Non-pigmented ciliary epithelial cell (primary cell): ENCODE measurements at regions not wholly inside any gene's neighbourhood (a gene's known extent, or its start where the extent isn't known, plus 50 kb on each side); places are given as distances from the start of the nearest gene placed in this dataset.

Experiments
- DNase-seq: peaks from one replicate; pipeline ENCODE4 v3.0.0-alpha.2; 2010; ENCODE audit warnings: low read depth

DNA sequence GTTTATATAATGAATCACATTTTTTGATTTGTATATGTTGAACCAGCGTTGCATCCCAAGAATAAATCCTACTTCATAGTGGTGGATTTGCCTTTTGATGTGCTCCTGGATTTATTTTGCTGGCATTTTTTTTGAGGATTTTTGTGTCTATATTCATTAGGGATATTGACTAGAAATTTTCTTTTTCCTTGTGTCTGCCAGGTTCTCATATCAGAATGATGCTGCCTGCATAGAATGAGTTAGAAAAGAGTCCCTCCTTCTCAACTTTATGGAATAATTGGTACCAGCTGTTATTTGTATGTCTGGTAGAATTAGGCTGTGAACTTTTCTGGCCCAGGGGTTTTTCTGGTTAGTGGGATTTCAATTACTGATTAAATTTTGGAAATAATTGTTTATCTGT is 457.4 kb upstream of the DSEL start:
- no peak for DNase-seq

DNA sequence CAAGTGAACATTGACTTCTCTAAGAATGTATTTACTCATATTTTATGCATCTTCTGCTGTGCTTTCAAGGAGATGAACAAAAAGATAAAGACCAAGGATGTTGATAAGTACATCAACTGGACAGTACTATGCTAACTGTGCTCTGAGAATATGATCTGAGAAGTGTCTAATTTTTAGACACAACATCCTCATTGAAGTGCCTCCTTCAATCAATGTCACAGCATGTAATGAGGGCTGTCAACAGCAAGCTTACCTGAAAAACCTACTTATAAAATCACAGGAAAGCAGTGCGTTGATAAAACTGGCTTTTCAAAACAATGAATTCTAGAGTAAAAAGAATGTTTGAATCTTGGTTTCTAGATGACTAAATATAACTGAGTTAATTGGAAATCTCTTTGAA is 452.9 kb upstream of the DSEL start:
- no peak for DNase-seq

DNA sequence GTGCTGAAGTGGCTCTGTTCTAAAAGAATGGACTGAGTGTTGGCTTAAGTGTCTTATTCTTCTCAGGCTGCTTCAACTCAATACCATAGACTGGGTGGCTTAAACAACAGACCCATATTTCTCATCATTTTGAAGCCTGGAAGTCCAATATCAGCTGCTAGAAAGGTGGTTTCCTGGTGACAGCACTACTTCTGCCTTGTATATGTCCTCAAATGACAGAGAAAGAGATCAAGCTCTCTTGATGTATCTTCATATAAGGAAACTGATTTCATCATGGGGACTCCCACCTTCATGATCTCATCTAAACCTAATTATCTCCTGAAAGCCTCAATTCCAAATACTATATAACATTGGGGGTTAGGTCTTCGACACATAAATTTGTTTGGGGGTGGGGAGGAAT is 449.7 kb upstream of the DSEL start:
- no peak for DNase-seq

DNA sequence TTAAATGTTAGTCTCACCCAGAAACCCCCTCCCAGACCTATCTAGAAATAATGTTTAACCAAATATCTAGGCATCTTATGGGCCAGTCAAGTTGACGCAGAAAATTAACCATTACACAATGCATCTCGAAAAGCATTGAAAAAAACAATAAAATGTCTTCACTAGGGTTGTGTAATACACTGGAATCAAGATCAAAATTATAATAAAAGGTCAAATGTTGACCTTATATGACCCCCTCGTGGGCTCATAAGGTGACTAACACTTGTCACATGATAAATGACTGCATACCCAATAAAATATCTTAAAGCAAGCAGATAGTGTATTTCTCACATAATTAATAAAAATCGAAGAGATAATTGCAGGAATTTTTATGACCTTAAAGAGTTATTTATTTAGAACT is 447.9 kb upstream of the DSEL start:
- no peak for DNase-seq

DNA sequence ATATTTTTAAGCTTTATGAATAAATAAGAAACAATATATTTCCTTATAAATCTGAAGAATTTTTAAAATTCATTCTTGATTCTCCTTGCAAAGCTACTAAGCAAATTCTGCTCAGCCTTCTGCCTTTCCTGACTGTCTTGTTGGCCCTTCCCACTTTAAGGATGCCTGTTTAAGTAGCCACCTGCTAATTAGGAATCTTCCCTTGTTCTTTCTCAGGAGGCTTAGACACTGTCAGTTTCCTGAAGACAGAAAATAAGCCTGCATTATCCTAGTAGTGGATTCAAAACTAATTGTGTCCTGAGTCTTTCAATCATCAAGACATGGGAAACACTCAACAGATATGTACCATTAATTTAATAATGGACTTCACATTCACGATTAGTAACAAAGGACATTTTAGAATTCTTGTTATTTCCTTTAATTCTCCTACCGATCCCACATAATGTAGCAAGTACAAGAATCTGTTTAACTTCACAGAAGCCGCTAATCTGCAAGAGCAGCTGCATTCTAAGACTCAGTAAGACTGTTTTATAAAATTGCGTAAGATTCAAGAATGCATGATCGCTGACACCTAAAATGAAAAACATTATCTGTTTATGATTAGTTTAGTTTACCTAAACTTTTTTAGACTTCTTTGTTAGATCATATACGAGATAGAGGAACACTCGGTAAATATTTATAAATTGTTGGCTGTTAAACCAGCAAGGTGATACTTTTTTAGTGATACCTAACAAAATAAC is 445.4 kb upstream of the DSEL start:
- DNase-seq, result no peak

DNA sequence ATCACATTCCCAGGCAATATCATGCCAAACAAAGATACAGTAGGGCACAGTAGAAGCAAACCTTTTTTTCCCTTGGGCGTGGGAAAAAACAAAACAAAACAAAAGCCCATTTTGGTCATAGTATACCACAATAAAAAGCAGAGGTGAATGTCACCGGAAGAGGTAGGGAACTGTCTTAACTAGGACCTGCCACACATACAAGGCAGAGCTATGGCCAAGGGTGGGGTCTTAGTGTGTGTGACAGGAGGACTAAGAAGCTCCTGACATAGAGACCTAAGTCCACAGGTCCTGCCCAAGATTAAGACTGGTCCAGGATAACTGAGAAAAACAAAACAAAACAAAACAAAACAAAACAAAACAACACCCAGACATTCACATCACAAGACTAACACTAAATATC is 441.2 kb upstream of the DSEL start:
- no peak for DNase-seq

DNA sequence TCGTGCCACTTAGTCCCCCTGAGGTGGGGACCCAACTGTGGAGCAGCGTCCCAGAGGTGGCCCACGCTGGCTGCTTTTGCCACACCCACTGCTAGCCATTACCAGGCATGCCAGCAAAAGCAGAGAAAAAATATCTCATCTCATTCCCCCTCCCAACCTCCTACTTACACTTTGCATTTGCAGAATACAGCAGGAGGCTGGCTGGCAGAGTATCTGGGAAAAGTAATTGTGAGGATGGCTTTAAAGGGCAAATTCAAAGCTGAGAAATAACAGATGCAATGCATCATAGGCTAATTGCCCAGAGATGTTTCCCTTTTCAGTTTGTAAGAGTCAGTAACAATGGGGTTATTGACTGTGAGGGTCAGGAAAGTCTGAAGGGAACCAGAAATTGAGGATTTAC is 438.1 kb upstream of the DSEL start:
- DNase-seq, result no peak

DNA sequence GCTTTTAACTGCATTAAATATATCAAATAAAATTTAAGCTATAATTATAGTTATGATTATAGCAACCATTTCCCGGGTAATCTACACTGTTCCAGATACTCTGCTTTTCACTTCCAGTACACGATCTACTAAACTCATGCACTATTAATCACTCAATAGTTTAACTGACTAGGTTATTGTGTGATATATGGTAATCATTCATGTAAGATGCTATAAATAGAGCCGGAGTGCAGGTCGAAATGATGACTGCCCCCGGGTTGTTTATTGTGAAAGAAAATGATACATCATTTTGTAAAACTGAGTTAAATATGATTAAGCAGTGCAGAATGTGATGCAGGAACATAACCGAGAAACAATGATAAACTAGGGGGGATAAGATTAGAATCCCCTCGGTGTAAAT is 434.6 kb upstream of the DSEL start:
- no peak for DNase-seq

DNA sequence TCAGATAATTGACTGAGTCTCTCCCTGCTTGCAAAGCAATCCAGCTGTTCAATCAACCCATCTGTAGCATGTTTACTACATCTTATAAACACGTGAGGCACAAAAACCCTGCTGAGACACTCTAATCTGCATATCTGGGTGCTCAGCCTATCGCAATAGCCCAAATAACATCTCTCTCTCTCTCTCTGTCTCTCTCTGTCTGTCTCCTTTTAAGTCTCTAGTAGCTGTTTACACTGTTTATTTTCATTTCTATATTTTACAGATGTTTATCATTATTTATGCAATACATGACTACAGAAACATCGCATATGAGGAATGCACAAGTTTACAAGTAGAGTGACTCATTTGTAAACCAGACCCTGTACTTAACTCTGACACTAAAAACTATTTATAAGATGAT is 422.1 kb upstream of the DSEL start:
- no peak for DNase-seq

DNA sequence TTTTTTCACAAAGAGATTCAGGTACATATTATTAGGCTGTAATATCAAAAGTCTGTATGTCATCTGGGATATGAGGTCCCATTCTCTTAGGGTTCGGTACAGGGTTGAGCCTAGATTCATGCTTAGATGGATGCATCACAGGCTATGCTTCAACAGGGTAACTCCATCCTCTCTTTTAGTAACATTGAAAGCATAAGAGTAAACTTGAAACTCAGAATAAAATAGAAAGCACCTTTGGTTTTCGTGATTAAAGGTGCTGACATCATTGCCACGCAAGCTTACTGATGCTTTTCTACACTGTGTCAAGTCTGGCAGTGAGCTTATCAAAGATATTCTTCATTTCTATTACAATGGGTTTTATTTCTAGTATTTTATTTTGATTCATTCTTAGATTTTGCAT is 419.1 kb upstream of the DSEL start:
- no peak for DNase-seq

DNA sequence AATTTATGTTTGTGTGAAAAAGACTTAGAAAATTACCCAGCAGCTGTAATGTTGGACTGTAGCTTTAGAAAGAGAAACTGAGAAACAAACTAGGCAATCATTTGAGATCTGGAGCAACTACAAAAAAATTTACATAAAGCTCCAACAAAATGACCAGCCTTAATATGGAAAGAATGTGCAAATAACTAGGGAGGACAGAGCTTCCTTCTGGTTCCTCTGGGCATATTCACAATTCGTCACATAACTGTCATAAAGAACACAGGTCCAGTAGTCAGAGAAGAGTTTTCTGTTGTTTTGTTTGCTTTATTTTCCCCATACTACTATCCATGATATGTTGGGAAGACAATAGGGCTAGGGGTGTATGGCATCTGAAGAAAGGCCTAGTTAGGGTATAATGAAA is 416.8 kb upstream of the DSEL start:
- DNase-seq, result no peak

DNA sequence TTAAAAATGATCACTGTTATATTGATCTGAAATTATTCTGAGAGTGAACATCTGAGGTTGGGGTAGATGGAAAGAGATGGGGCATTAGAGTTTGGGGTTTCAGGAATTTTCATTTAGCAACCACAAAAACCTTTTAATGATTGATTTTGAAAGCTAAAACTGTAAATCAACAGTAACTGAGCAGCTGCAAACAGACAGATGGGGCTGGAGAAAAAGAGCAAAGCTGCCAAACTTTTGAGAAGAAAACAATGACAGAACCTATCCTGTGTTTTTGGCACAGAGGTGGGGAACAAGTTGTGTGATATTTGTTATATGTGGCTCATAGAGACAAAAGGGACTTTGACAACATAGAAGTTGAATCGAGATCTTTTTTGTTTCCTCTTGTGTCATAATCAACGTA is 415.8 kb upstream of the DSEL start:
- no peak for DNase-seq

DNA sequence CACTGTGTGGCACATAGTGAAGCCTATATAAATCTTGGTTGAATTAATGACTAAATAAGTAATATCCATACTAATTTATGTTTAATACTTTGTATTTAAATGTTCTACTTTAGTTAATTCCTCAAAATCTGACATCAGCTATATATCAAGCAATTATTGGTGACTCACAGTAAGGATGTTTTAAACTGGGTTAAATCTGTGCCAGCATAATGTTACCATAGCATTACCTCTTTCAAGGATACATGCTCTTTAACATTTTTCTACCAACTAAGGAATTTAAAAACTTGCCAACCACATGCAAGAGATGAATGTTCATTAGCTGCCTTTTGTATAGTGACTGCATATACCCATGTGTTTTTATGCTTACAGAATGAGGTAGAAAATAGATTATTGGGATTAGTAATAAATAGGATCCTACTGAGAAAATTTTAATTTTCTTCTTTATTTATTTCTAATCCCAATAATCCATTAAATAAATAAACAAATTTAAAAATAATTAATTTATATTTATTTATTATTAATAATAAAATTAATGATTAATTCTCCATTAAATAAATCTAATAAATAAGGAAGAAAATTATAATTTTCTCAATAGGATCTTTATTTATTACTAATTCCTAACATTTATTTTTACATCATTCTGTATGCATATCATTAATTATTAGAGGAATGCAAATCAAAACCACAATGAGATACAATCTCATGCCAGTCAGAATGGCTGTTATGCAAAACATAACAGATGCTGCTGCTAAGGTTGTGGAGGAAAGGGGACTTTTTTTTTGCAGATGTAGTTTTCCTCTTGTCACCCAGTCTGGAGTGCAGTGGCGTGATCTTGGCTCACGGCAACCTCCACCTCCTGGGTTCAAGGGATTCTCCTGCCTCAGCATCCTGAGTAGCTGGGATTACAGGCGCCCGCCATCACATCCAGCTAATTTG is 410.7 kb upstream of the DSEL start:
- DNase-seq, result no peak

DNA sequence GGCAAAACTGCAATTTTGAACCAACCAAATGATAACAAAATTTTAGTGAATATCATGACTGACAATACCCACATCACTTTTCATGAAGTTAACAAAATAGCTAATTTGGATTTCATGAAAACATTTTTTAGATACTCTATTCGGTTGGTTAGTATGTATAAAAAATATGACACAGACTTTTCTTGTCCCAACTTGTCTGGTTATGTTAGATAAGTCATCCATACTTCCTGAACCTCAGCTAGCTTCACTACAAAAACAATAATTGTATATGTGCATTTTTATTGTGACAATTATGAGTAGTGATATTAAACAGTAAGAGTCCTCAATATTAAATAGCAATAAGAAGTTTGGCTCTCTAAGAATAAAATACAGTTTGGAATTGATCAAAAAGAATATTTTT is 408.1 kb upstream of the DSEL start:
- DNase-seq, result no peak

DNA sequence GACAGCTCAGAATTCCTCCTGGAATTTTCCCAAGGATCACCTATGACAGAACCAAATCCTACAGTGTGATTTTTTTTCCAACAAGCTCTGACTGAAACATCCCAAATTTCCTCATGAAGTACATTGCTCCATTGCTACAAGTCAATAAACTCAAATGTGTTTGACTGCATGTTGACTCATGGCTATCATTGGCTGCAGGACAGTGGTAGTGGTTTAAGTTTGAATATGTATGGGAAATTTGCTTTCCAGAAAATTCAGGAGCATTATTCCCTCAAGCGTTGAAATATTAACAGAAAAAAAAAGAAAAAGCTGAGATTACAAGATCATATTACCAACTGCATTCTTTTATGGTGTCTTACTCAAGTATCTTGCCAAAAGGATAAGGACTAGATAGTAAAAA is 402.8 kb upstream of the DSEL start:
- no peak for DNase-seq

DNA sequence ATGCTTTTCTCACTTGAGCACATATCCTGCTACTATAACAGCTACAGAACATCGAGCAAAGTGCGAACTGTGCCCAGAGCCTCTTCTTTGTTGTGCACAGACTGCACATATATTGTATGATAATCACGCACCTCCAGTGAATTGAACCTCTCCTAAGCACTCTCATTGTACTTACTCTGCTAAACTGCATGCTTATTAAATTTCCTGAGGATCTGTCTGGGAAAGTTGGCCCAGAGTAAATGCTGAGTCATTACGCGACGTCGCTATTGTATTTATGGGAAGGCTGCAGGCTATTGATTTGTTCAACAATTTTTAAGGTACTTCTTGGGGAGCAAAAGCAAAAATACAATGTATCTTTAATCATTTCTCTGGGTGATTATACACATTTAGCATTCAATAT is 399.6 kb upstream of the DSEL start:
- no peak for DNase-seq

DNA sequence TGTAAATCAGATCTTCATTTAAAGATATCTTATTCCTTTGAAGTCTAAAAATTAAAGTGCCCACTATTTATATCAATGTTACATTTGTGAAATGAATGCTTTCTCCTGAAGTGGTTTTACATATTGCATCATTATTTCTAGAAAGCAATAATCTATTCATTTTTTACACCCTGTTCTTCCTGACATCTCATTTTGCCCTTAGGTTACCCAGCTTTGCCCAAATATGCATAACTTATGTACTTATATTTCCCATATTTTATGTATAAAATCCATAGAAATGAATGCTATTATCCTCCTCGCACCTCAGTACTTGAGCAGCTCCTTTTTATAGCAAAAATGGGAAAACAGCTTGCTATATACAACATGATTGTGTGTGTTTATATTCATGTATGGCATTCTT is 396.5 kb upstream of the DSEL start:
- no peak for DNase-seq

DNA sequence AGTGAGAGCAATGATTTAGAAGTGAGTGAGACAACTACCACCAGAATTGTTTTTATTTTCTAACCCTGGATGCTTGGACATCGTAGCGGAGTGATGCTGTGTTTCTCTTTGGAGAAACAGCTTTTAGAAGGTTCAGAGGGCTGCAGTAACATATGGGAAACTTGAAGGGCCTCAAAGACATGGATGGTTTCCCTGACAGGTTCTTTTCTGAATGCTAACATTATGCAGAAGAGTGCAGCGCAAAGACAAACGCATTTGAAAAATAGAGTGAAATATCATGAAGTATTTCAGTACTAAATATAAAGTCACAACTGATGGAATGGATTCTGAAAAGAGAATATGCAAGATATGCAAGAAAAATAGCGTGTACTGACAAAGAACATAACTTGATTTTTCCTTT is 385.1 kb upstream of the DSEL start:
- no peak for DNase-seq

DNA sequence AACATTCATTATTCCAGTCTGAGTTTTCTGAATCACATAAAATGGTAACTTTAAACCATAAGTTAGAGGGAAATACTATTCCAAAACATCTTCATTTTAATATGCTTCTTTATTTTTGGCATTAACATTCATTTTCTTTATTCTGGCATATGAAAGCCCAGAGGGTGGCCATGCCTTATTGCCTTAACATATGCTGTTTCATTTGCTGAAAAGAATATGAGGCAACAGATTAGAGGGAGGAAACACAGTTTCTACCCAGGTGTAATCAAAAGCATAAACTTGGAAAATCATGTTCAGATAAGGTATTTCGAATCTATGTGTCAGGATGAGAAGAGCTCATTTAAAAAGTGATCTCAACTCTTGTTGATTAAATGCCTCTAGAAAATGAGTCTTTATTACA is 379.9 kb upstream of the DSEL start:
- no peak for DNase-seq

DNA sequence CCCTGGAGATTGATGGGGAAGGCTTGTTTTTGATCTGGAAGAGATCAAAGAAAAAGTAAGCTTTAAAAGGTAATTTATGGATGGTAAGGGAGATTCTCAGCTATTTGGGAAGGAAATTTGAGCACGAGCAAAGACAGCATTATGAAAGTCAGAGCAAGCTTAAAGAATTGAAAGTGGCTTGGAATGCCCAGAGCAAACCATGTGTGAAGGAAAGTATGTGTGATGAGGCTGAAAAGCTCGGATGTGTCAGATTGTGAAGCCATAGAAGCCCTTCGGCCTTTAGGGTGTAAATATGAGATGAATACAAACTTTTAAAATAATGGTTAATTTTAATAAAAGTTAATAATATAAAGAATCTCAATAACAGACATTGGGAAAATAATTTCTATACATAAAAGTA is 377.4 kb upstream of the DSEL start:
- DNase-seq, result no peak

DNA sequence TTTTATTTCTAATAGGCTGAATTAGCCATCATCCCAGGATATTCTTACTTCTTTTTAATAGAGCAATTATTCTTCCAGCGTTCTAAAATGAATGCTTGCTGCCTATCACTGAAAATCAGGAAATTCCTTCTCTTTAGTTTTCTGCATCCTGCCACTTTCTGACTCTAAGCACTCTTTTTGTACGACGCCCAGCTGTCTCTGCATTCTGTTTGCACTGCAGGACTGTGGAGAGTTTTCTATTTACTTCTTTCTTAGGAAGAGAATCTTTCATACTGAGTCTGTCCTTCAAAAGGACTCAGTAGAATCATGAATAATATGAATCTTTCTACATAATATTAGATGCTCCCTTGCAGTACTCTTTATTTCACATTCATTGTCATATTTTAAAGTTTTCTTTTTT is 360.4 kb upstream of the DSEL start:
- no peak for DNase-seq

DNA sequence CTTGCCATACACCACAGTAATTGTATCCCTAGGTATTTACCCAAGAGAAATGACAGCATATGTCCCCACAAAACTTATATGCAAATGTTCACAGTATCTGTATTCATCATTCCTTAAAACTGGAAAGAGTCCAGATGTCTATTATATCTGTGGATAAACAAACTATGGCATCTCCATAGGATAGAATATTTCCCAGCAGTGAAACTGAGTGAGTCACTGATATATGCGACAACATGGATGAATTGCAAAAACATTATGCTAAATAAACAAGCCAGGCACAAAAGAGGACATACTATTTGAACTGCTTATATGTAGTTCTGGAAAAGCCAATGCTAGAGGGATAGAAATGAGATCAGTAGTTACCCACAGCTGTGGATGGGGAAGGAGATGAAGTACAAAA is 359.4 kb upstream of the DSEL start:
- DNase-seq, result no peak

DNA sequence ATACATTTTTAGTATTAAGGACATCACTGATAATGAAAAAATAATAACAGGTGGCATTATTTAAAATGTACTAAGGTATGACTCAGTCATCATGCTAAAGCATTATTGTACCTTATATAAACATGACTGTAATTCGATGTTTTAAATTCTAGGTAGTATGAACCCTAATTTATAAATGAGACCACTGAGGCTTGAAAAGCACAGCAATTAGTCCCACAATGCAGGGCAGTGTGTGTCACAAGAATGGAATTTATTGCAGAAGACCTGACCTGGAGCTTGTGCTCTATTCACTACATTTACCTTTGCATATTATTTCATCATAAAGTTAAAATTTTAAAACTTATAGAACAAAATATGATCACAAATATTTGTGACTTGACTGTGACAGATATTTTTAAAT is 358.5 kb upstream of the DSEL start:
- no peak for DNase-seq

DNA sequence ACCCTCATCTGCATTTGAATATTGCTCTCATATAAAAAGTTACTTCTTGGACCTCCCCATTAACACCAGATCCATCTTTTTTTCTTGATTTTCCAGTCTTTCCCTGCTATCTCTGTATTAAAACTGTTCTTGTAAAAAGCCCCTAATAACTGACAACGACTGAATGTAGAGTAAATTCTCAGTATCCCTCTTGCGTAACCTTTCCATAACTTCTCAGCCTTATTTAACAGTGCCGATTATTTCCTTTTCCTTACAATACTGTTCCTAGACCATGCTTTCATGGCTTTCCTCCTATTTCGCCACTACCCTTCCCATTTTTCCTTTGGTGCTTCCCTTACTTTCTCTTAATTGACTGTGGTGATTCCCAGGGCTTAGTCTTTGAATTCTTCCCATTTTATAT is 348.9 kb upstream of the DSEL start:
- DNase-seq, result no peak
